ENCODE measurements at regions not wholly inside any gene's neighbourhood (a gene's known extent, or its start where the extent isn't known, plus 50 kb on each side); places are given as distances from the start of the nearest gene placed in this dataset.

DNA sequence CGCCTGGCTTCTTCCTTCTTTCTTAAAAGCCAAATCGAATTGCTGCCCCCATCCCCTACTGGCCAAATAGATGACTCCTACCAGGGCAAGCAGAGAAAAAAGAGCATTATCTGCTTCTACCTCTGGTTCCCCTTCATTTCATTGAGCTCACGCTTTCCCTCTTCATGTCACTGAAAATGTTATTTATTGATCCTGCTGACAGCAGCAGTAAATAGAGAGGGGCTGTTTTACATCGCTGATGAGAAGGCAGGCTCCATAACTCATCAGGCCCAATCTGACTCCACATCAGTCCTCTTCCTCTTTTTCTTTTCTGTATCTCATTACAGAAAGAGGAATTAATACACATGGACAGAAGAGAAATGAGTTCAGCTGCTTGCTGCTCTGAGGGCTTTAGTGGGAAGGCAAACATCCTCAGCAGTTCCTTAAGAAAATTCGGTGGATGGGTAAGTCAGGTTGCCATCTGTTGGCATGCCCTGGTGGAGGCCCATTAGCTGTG lies 904.1 kb downstream of the KCNMA1 start:
- DNase-seq = no peak

DNA sequence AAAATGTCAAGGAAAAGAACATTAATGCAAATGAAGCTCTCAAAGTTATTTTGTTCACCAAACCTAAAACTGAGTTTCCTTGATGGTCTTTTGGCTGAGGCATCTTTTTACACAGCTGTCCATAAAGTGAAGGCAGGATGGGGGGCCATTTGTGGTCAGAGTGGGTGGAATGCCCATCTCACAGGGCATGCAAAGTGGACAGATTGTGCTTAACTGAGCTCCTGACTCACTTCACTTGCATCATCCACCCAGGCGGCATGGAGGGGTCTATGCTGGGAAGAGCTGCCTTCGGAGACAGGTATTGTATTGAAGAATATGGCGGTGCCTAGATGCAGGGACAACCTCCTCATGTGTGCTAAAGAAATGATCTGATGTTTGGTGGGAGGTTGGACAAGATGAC lies 905.3 kb downstream of the KCNMA1 start:
- no peak for DNase-seq

DNA sequence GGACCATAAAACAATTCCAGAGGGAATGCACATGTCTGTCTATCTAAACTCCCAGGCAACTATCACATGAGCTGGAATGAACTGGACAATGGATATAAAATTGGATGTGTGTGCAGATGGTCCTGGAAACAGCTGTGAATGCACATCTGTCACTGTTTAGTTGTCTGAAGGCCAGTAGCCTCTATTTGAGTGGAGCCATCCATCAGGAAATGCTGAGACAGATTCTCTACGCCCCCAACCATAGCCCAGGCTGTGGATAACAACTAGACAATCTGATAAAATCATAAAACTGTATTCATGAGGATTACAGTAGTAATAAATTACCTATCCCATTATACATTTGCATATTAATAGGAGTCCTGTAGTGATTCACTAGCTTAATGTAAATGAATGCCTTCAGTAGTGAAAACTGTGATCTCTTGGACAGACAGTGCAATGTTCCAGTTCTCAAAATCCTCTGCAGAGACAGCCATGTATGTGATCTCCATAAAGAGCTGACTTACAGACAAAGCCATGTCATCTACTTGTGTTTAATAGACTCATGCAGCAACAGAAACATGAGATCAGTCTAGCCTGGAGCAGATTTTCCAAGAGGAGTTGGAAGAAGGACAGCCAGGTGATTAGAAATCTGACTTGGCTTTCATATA lies 907.6 kb downstream of the KCNMA1 start:
- DNase-seq = no peak

DNA sequence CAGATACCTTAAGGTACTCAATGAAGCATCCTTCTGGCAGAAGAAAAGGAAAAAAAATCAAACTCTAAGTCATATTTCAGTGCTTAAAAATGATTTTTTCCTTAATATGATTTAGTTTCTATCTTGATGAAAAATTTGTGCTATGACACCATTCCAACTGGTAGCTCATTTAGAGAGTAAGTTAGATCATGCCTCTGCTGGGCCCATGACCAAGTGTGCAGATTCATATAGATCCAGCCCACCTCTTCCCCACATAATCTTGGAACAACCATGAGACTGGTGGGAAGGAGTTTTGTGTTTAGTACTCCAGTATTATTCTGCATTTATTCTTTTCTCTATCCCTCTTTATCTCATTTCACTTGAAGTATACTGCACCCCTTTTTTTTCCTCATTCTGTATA lies 908.3 kb downstream of the KCNMA1 start:
- DNase-seq = no peak

DNA sequence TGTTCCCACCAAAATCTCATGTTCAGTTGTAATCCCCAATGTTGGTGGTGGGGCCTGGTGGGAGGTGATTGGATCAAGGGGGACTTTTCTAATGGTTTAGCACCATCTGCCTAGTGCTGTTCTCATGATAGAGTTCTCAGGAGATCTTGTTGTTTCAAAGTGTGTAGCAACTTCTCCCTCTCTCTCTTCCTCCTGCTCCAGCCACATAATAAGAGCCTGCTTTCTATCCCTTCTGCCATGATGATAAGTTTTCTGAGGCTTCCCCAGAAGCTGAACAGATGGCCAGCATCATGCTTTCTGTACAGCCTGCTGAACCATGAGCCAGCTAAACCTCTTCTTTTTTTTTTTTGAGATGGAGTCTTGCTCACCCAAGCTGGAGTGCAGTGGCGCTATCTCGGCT lies 910.6 kb downstream of the KCNMA1 start:
- no peak for DNase-seq

DNA sequence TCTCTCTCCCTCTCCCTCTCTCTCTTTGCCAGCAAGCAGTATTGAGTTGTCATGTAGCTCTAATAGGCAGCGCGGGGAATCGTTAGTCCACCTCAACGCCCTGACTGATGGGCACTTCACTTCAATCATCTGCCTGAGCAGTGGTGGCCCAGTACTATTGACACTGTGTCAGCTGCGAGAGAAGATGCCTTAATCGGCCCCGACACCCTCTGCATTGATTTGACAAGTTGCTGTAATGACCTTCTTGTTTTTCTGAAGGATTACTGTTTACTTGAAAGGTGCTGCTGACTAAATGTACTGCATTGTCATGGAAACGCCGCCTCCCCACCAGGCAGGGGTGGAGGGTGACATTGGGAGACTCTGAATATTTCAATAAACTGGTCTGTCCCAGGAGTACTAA lies 913.8 kb downstream of the KCNMA1 start:
- no peak for DNase-seq

DNA sequence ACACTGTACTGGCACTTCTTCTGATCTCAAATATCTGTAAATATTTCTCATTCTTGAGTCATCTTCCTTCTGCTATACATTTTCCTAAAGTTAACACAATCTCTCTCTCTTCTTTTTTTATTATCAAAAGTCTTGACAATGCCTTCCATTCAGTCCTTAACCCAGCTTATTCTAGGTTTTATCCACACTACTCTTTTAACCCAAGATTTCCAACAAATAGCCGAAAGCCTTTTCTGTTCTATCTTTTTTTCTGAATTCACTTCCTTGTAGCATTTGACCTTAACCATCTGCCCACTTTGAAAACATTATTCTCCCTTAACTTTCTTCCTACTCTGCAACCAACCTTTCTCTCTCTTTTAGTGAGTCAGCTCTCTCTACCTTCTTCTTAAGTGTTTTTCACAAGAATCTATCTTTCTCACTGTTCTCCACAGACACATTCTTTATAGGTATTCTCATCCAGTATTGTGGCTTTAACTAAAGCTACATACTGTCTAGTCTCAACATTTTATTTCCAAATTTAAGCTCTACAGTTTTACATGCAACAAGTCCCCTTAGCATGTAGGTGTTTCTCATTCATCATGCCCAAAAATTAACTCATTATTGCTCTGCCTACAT lies 915.6 kb downstream of the KCNMA1 start:
- no peak for DNase-seq

DNA sequence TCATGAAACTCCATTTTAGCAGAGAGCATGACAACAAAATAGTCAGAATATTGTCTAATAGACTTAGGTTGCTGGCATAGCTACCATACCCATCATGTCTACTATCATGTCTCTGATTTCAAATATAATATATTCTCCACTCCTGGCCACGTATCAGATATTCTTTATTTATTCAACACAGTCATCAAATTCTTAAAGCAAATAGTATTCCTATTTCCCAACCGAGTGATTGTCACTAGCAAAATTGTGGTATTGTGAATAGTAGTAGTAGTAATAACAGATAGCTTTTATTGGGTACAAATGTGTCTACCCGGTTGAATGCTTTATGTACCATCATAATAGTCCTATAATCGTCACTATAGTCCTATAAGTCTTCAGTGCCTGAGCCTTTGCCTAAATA lies 918.6 kb downstream of the KCNMA1 start:
- no peak for DNase-seq

DNA sequence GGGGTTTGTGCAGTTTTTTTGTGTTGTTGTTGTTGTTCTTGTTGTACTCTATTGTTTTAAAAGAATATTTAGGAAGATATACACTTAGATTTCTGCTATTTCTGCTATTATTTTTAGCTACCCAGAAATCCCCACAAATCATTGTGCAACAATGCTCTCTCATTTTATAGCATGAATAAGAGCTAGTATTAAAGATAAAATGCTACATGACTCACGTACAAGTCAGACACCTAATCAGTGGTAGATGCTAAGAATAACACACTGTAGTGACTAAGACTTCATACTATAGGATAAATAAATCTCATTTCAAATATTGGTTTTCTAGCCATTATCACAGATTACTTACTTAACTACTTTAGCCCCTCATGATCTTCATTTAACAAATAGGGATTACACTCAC lies 920.5 kb downstream of the KCNMA1 start:
- peak; percentile 80 for DNase-seq

DNA sequence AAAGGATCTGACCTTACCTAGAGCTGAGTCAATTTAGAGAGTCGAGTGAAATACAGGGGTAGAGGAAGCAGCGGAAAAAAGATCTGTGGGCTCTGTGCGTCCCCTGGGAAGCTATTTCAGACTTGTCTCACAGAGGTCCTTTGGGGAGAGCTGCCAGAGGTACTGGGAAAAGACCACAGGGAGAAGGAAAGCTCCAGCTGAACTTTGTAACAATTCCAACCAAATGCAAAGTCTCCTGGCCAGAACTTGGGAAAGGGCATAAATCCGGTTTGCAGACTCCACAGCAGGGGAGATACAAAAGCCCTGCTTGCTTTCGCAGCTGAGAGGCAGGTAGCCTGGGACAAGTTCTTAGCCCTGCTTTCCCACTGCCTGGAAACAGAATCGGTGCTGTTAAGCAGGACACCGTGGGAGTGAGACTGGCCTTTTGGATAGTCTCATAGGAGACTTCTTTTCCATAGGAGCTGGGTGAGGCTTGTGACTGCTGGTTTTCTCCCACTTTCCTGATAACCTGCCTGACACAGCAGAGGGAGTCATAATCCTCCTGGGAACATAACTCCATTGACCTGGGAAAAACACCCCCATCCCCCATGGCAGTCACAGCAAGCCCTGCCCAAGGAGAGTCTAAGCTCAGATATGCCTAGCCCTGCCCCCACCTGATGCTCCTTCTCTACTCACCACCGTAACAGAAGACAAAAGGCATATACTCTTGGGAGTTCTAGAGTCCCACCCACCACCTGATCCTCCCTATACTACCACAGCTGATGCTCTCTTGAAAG lies 926.2 kb downstream of the KCNMA1 start:
- DNase-seq = no peak

DNA sequence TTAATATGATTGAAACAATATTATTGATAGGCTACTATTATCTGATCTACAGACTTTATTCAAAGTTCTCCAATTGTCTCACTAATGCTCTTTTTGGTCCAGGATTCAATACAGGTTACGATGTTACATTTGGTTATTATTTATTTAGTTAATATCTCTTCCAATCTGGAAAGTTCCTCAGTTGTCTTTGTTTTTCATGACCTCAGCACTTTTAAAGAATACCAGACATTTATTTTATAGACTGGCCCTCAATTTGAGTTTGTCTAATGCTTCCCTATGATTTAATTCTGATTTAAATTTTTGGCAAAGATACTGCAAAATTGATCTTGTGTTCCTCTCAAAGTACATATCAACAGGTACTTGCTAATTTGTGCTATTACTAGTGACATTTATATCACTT lies 937.4 kb downstream of the KCNMA1 start:
- DNase-seq = no peak

DNA sequence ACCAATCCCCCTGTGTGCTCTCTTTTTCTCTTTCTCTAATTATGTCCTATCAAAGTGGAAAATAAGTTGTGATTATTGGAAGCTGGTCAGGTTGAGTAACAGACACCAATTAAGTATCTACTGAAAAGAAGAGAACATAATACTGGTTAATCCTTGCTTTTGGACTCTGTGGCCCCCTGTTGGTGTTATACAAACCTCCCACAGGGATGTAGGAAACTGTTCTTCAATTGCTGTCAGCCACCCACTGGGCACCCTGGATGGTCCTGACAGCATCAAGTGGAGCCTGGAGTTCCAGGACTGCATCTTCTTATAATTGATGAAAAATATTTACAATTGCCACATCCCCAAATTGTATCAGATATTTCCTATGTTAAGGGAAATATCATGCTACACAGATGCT lies 939.7 kb downstream of the KCNMA1 start:
- no peak for DNase-seq

DNA sequence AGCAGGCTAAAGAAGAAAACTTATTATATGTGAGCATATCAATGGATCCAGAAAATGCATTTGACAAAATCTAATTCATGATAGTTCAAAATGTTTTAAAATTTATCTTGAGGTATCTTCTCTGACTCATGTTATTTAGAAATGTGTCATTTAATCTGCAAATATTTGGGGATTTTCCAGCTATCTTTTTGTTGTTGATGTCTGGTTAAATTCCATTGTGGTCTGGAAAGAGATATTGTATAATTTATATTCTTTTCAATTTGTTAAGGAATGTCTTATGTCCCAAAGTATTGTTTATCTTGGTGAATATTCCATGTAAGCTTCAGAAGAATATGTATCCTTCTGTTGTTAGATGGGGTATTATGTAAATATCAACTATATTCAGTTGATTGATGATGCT lies 942.5 kb downstream of the KCNMA1 start:
- DNase-seq = no peak

DNA sequence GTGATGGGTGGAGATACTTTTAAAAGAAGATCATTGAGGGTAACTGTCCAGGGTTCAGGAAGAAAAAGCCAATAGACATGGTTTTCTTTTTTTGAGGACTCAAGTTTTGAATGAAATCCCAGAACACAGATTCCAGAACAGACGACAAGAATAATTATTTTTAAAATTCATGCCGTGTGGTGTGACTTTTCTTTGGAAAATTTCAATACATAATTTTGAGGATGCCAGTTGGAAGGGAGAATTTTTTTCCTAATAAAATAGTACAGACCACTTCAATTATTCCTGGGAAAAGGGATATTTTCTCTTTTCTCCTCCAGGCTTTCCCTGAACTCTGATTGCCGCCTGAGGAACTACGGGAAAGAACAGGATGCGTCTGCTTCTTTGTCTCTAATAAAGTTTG lies 951.4 kb downstream of the KCNMA1 start:
- DNase-seq = no peak

DNA sequence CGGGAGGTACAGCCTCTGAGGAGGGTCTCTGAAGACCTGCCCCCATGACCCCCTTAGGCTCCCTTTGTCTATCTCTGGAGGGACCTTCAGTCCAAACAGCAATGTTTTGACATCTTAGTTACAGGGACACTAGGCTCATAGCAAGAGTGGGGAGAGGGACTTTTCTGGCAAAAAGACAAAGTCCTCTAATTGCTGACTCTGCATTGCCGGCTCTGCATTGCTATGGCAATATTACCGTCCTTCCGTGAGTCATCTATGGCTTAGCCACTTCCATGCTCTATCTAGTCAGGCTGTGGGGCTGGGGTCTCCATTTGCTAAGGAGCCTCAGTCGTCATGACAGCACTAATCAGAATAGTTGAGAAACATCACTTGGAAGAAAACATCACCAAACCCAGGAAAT lies 952.6 kb downstream of the KCNMA1 start:
- DNase-seq = no peak

DNA sequence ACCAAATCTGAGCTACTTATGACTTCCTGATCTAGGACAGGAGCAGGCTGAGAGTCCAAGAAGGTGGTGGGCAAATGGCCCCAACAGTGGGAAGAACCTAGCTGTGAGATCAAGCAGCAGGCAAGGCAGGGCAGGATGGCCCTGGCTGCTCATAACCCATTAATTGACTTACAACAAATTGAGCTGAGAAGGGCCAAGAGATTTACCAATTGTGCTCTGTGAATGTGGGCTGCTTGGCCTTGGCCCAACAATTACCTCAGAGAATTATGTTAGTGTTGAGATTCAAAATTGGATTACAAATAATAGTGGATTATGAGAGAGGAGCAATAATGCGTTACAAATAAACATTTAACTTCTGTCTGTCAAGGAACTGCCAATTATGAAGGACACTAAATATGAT lies 956.5 kb downstream of the KCNMA1 start:
- DNase-seq = no peak

DNA sequence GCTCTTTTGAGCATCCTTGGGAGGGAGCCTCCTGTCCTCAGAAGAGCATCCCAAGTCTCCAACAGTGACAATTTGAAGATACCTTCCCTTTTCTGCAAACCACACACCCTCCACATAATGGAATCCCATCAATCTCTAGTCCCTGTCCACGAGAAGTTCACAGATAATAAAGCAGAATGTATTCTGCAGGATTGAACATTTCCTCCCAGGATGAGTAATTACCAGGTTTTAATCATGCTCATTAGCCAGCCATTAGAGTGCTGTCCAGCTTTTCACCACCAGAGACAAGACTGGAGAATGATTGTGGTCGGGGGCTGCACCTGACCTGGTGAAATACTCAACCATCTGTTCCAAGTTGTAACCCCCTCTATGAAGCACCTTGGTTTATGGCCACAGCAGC lies 958.6 kb downstream of the KCNMA1 start:
- DNase-seq = no peak

DNA sequence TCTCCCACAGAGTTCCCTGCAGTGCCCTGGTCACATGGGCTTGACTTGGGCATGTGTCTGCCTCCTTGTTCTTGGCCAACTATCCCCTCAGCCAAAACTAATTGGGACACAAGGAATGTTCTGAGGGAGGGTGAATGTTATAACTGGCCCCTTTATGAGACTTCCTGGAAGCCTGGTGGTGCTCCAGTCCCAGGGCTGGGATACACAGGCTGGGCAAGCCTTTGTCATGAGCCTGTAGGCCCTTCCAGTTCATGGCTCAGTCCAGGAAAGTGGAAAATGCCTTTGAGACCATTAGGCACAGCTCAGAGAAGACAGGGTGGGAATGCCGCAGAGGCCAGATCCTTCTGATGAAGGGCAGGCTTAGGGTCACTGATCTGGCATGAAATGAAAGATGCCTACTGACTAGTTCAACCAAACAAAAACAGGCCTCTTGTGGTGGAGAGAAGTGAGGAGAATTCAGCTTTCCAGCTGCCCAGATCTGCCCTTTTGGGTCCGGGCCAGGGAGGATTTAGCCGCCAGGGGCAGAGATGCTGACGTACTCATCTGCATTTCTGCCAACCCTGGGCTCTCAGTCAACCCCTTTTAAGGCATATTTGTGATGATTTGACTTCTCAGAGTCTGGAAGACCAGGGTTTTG lies 961.5 kb downstream of the KCNMA1 start:
- DNase-seq = peak; percentile 18

DNA sequence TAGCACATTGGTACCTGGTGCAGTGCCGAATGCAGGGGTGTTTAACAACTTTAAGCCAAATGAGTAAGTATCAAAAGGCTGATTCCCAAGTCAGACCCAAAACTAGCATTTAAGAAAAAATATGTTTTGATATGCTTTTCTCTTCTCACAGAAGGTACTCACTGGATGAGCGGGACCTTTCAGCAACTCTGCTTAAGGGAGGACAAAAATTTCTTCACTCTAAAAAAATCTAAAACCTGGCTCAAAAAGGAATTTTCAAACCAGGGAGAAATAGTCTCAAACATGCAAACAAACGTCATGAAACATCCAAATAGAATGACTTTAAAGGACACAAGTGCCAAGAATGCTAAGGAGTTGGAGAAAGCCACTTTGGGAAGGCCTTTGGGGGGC lies 962.1 kb downstream of the KCNMA1 start:
- DNase-seq = no peak

DNA sequence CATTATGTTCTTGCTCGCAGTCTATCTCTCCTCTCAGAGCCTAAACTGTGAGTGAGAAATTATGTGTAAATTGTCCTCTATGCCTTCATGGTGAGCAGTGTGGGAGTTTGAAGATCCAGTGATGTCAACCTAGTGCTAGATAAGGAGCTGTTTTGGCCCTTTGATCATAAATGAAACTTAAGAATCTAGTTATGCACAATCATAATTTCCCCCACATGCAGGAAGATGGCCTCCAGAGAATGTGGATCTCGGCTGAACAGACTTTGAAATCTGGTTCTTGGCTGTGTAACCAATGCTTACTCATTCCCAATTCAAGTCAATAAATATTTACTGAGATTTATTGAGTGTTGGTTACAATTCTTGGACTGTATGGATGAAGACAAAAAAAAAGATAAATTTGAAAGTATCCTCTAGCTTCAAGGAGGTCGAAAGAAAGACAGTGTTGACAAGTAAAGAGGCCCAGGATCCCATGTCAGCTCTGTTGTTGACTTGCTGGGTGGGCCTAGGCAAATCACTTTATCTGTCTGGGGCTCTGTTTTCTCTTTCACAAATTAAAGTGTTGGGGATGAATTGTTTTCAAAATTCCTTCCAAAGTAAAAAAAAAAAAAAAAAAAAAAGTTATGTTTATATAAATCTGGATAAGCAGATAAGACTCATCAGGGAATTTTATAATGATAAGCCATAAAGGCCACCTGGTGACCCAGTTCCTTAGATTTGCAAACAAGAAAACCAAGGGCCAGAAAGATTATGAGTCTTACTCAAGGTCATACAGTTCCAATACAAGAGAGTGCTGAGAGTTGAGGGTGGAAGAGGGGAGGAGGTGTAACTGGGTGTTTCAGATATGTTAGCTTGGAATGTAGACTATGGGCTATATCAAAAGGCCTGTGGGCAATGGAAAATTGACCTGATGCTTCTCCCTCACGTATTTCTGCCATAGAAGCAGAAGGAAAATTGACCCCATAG lies 969.9 kb downstream of the KCNMA1 start:
- no peak for DNase-seq

DNA sequence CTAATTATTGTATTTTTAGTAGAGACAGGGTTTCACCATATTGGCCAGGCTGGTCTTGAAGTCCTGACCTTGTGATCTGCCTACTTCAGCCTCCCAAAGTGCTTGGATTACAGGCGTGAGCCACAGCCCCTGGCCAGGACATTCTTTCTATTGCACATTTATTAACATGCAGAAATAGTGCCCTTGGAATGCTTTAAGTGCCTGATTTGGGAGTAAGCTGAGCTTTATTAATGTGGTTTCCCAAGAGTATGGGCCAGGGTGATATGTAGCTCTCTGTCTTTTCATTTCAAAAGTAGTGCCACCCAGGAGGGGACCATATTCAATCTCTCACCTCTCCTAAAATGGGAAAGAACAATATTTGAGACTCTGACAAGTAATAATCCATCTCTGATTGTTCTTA lies 970.7 kb downstream of the KCNMA1 start:
- no peak for DNase-seq

DNA sequence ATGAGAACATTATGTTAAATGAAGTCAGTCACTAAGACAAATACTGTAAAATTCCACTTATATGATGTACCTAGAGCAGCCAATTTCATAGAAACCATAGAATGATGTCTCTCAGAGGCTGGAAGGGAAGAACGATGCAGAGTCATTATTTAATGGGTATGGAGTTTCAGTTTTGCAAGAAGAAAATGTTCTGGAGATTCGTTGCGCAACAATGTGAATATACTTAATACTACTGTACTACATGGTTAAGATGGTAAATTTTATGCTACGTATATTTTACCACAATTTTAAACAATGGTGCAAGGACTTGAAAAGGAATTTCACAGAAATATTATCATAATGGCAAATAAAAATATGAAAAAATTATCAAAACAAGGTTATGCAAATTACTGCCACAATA lies 972.6 kb downstream of the KCNMA1 start:
- no peak for DNase-seq

All from fibroblast of skin of right quadriceps (primary cell).